GM18502 (cell line): ENCODE measurements at regions not wholly inside any gene's neighbourhood (a gene's known extent, or its start where the extent isn't known, plus 50 kb on each side); places are given as distances from the start of the nearest gene placed in this dataset.

Experiments used
- ATAC-seq: cut with Tn5 transposase; IDR thresholded peaks from one replicate; pipeline ENCODE4 v1.9.1; 2021; ENCODE audit warnings: mild to moderate bottlenecking; ENCODE audit not compliant: unreplicated experiment, poor library complexity

- no peak for ATAC-seq
Observed at GRCh38 chr2:156170929-156171328, 161.6 kb downstream of the NR4A2 start.

GRCh38 chr2:156165742-156166141, 166.8 kb downstream of the NR4A2 start:
- no peak for ATAC-seq

- no peak for ATAC-seq
Observed at GRCh38 chr2:156164091-156164720, 168.3 kb downstream of the NR4A2 start.

- ATAC-seq, result no peak
Observed at GRCh38 chr2:156158808-156159207, 173.7 kb downstream of the NR4A2 start.

- no peak for ATAC-seq
Observed at GRCh38 chr2:156157670-156158069, 174.9 kb downstream of the NR4A2 start.

GRCh38 chr2:156156580-156156979, 175.9 kb downstream of the NR4A2 start:
- no peak for ATAC-seq

- ATAC-seq, result no peak
Observed at GRCh38 chr2:156155319-156155718, 177.2 kb downstream of the NR4A2 start.

GRCh38 chr2:156151351-156151750, 181.2 kb downstream of the NR4A2 start:
- no peak for ATAC-seq

GRCh38 chr2:156147594-156148330, 184.8 kb downstream of the NR4A2 start:
- ATAC-seq, result peak; percentile 90

- no peak for ATAC-seq
Observed at GRCh38 chr2:156145976-156146375, 186.5 kb downstream of the NR4A2 start.

GRCh38 chr2:156145469-156145868, 187.1 kb downstream of the NR4A2 start:
- no peak for ATAC-seq

- no peak for ATAC-seq
Observed at GRCh38 chr2:156136566-156136965, 196.0 kb downstream of the NR4A2 start.

- ATAC-seq, result no peak
Observed at GRCh38 chr2:156134887-156135286, 197.6 kb downstream of the NR4A2 start.

GRCh38 chr2:156132941-156133340, 199.6 kb downstream of the NR4A2 start:
- no peak for ATAC-seq

GRCh38 chr2:156132130-156132529, 200.4 kb downstream of the NR4A2 start:
- ATAC-seq, result no peak

- ATAC-seq, result no peak
Observed at GRCh38 chr2:156129227-156129626, 203.3 kb downstream of the NR4A2 start.

- no peak for ATAC-seq
Observed at GRCh38 chr2:156125018-156125417, 207.5 kb downstream of the NR4A2 start.

- ATAC-seq, result no peak
Observed at GRCh38 chr2:156124458-156124857, 208.1 kb downstream of the NR4A2 start.

GRCh38 chr2:156118753-156119416, 213.6 kb downstream of the NR4A2 start:
- ATAC-seq, result no peak

GRCh38 chr2:156116113-156116512, 216.4 kb downstream of the NR4A2 start:
- ATAC-seq, result no peak

GRCh38 chr2:156115338-156115737, 217.2 kb downstream of the NR4A2 start:
- no peak for ATAC-seq
